Uterus (tissue), 3 donors: ENCODE measurements at regions not wholly inside any gene's neighbourhood (a gene's known extent, or its start where the extent isn't known, plus 50 kb on each side); places are given as distances from the start of the nearest gene placed in this dataset.

Experiments used
- DNase-seq, 2 donors: peaks; one replicate each; pipeline ENCODE4 v3.0.0-alpha.2; 2019 to 2020
- H3K27ac ChIP-seq, 2 donors: fragments of 200-600 bp; sonication (generic); 1 replicate in 1 of 2; 2 replicates in 1 of 2; pipeline ENCODE4 v1.5.1; 2016 to 2018
- H3K27me3 ChIP-seq, 2 donors: fragments of 200-600 bp; sonication (generic); one replicate each; pipeline ENCODE4 v1.5.1; 2018 to 2019; ENCODE audit warnings: control low read depth in 1 of 2
- H3K36me3 ChIP-seq, 2 donors: fragments of 200-600 bp; sonication (generic); one replicate each; pipeline ENCODE4 v1.5.1; 2019; ENCODE audit warnings: control low read depth in 1 of 2
- H3K4me1 ChIP-seq, 2 donors: fragments of 200-600 bp; sonication (generic); one replicate each; pipeline ENCODE4 v1.5.1; 2018 to 2019; ENCODE audit warnings: control low read depth in 1 of 2
- H3K4me3 ChIP-seq, 2 donors: fragments of 200-600 bp; sonication (generic); 1 replicate in 1 of 2; 2 replicates in 1 of 2; pipeline ENCODE4 v1.5.1; 2018 to 2019; ENCODE audit warnings: mild to moderate bottlenecking in 1 of 2
- H3K9me3 ChIP-seq, 2 donors: fragments of 200-600 bp; sonication (generic); one replicate each; pipeline ENCODE4 v1.5.1; 2019; ENCODE audit warnings: control low read depth in 1 of 2
- POLR2A ChIP-seq, 2 donors: fragments of 450-650 bp; IDR thresholded peaks; one replicate each; pipeline ENCODE4 v1.6.1; 2016; ENCODE audit warnings: antibody characterized with exemption in 2 of 2, mild to moderate bottlenecking in 1 of 2, moderate library complexity in 1 of 2
- intact Hi-C: fragments of 100-400 bp; cut with DNase I; formaldehyde crosslinking; loops from one replicate; pipeline ENCODE4 v1.15.1; 2023; ENCODE audit warnings: low total_unique reads
- TF ChIP-seq, protein P1 (sequence below), 4 experiments: fragments of 200-600 bp in 2 of 4; fragments of 450-650 bp in 2 of 4; sonication (generic) in 2 of 4; IDR thresholded peaks; one replicate each; pipeline ENCODE4 v1.5.1; 2016 to 2019; ENCODE audit warnings: antibody characterized with exemption in 4 of 4, mild to moderate bottlenecking in 2 of 4, moderate library complexity in 1 of 4
- donor health status: DM: yes; HTN: yes; CAD: no.

DNA sequence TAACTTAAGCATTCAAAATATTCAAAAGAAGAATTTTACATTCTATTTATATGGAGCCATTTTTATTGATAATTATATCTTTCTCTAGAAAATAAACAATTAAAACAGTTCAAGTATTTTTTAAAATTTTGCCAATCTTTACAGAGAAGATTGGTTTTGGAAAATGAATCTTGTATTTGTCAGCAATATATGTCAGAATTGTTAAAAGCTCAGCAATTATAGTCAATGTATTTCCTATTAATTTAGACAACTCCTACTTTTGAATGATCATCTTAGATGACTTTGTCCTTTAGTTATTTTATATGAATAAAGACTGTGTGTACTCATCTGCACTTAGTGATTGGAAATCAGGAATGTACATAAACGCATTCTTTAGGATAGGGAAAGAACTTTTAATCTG, 223.9 kb upstream of the MAD2L1 start:
- H3K4me1 ChIP-seq, result no peaks in the 10 kb centered on the region
- H3K36me3 ChIP-seq, result no peaks in the 10 kb centered on the region
- DNase-seq, result no peak
- intact Hi-C loops, result no loop called here
- H3K27ac ChIP-seq, result no peak overlapping the region
- TF ChIP-seq, protein P1, sequence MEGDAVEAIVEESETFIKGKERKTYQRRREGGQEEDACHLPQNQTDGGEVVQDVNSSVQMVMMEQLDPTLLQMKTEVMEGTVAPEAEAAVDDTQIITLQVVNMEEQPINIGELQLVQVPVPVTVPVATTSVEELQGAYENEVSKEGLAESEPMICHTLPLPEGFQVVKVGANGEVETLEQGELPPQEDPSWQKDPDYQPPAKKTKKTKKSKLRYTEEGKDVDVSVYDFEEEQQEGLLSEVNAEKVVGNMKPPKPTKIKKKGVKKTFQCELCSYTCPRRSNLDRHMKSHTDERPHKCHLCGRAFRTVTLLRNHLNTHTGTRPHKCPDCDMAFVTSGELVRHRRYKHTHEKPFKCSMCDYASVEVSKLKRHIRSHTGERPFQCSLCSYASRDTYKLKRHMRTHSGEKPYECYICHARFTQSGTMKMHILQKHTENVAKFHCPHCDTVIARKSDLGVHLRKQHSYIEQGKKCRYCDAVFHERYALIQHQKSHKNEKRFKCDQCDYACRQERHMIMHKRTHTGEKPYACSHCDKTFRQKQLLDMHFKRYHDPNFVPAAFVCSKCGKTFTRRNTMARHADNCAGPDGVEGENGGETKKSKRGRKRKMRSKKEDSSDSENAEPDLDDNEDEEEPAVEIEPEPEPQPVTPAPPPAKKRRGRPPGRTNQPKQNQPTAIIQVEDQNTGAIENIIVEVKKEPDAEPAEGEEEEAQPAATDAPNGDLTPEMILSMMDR (IDR thresholded peaks at IDR 0.05), result no peak
- TF ChIP-seq POLR2A (IDR thresholded peaks at IDR 0.05), result no peak
- no peaks in the 10 kb centered on the region for H3K9me3 ChIP-seq
- no peak overlapping the region for H3K4me3 ChIP-seq
- H3K27me3 ChIP-seq, result no peaks in the 10 kb centered on the region

DNA sequence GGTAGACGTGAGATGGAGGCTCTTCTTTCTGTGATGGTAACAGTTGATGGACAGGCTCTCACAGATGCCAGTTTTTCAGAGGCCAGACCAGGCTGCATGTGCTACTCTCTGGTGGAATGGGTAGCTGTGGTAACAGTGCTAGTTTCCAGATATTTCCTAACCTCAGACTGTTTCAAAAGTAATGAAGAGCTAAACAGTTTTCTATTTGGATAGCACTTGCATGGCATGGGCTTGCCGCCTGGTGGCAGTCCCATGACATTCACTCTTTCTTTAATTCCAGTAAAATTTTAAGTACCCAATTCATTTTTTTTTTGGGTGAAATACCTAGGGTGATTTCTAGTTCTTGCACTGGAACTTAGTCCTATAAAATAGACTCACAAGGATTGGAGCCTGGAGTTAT, 220.2 kb upstream of the MAD2L1 start:
- H3K4me1 ChIP-seq, result no peaks in the 10 kb centered on the region
- no peaks in the 10 kb centered on the region for H3K27me3 ChIP-seq
- H3K4me3 ChIP-seq, result no peak overlapping the region
- intact Hi-C loops, result no loop called here
- no peak for TF ChIP-seq POLR2A (IDR thresholded peaks at IDR 0.05)
- TF ChIP-seq, protein P1 (IDR thresholded peaks at IDR 0.05), result no peak
- no peak overlapping the region for H3K27ac ChIP-seq
- no peaks in the 10 kb centered on the region for H3K9me3 ChIP-seq
- no peak for DNase-seq
- no peaks in the 10 kb centered on the region for H3K36me3 ChIP-seq

DNA sequence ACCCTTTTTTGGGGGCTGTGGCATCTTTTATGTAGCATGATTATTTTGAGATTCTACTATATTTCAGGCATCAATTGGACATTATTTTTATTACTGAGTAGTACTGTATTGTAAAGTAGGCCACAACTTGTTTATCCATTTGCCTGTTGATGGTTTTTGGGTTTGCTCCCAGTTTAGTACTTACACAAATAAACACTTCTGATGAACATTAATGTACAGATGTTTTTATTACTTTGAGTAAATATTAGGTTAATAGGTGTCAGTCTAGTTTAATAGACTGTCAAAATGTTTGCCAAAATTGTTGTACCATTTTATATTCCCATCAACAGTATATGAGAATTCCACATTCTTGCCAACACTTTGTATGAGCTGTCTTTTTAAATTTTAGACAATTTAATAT, 214.9 kb upstream of the MAD2L1 start:
- TF ChIP-seq, protein P1 (IDR thresholded peaks at IDR 0.05), result no peak
- Histone ChIP-seq H3K27me3 (no peaks in the 10 kb centered on the region), H3K4me1 (no peaks in the 10 kb centered on the region), H3K4me3 (no peak overlapping the region), H3K27ac (no peak overlapping the region), H3K36me3 (no peaks in the 10 kb centered on the region), H3K9me3 (no peaks in the 10 kb centered on the region)
- intact Hi-C loops, result no loop called here
- no peak for DNase-seq

DNA sequence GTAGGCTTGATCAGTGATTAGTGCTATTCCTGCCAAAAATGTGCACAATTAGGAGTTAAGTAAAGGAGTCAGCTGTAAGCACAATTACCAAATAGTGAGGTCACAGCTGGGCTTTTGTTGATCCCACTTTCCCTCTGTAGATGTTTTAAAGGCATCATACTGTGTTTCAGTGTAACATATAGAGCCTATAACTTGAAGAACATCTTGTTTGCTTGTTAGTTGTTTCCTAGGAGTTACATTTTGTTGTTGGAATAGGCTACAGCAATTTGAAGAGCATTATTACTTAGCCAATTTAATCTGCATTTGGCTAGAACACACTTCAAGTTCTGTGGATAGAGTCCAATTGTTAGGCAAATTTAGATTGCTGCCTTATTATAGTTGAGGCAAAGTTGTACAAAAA, 210.7 kb upstream of the MAD2L1 start:
- no peak for TF ChIP-seq POLR2A (IDR thresholded peaks at IDR 0.05)
- TF ChIP-seq, protein P1 (IDR thresholded peaks at IDR 0.05), result no peak
- no peaks in the 10 kb centered on the region for H3K36me3 ChIP-seq
- no peaks in the 10 kb centered on the region for H3K4me1 ChIP-seq
- no peak overlapping the region for H3K4me3 ChIP-seq
- no peak for DNase-seq
- no peaks in the 10 kb centered on the region for H3K27me3 ChIP-seq
- no peaks in the 10 kb centered on the region for H3K9me3 ChIP-seq
- intact Hi-C loops, result no loop called here
- no peak overlapping the region for H3K27ac ChIP-seq

DNA sequence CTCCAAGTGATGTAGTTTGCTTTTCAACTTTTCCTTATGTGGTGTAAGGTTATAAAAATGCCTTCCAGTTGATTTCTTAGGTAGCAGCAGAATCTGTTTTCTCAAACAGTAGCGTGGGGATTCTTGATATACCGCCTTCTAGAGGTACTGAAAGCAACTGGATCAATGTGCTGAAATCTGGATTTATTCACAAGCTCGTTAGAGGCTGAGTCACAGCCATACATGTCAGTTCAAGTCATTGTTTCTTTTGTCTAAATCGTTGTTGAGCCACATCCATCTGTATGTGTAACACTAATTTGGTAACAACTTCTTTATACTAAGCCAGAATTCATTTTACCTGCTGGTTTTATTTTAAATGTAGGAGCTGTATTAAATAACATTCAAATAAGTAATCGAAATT, 200.0 kb upstream of the MAD2L1 start:
- TF ChIP-seq, protein P1 (IDR thresholded peaks at IDR 0.05), result no peak
- TF ChIP-seq POLR2A (IDR thresholded peaks at IDR 0.05), result no peak

More for the DNA sequence above, 200.0 kb upstream of the MAD2L1 start:
- H3K4me1 ChIP-seq, result no peaks in the 10 kb centered on the region
- no peak overlapping the region for H3K4me3 ChIP-seq
- intact Hi-C loops, result no loop called here
- no peaks in the 10 kb centered on the region for H3K9me3 ChIP-seq
- no peaks in the 10 kb centered on the region for H3K27me3 ChIP-seq
- no peak overlapping the region for H3K27ac ChIP-seq
- no peak for DNase-seq
- H3K36me3 ChIP-seq, result no peaks in the 10 kb centered on the region
